ENCODE measurements at regions not wholly inside any gene's neighbourhood (a gene's known extent, or its start where the extent isn't known, plus 50 kb on each side); places are given as distances from the start of the nearest gene placed in this dataset.

- Histone ChIP-seq H3K27me3 (ENCODE audit: control insufficient read depth in 2 of 2, insufficient read depth in 2 of 2, low read length in 2 of 2) (no peaks in the 10 kb centered on the region), H3K9me3 (replicated peaks in 1 of 2; ENCODE audit: control insufficient read depth in 1 of 2, insufficient read depth in 1 of 2, low read length in 2 of 2) (peaks cover 9 to 13% of the 10 kb centered on the region in 2 donors), H3K27ac (ENCODE audit: low read depth in 1 of 2, low read length in 2 of 2) (no peak overlapping the region), H3K4me3 (replicated peaks in 1 of 3; ENCODE audit: low read depth in 2 of 3, low read length in 3 of 3) (no peak overlapping the region), H3K4me2 (replicated peaks; ENCODE audit: extremely low read depth, low read length, poor library complexity, severe bottlenecking) (no peak overlapping the region), H4K20me1 (ENCODE audit: insufficient read depth, low read length) (no peaks in the 10 kb centered on the region), H3K79me2 (ENCODE audit: insufficient read depth, low read length) (no peaks in the 10 kb centered on the region), H3K36me3 (replicated peaks in 1 of 2; ENCODE audit: control insufficient read depth in 1 of 2, insufficient read depth in 2 of 2, low read length in 2 of 2) (no peaks in the 10 kb centered on the region), H3K9ac (ENCODE audit: insufficient read depth, low read length, poor library complexity, severe bottlenecking) (no peak overlapping the region), H3K4me1 (ENCODE audit: control insufficient read depth in 1 of 2, insufficient read depth in 2 of 2, low read length in 2 of 2) (no peaks in the 10 kb centered on the region), H2AFZ (ENCODE audit: insufficient read depth, low read depth, low read length, poor library complexity, severe bottlenecking) (no peak overlapping the region)
- no CpG with 5 or more reads among the region's 1 CpG for WGBS (ENCODE audit: insufficient coverage)
- Mint-ChIP-seq H3K4me3 (no peak overlapping the region), H3K4me1 (no peaks in the 10 kb centered on the region), H3K27me3 (ENCODE audit: low read depth in 3 of 3) (peaks cover 0 to 3% (median 0%) of the 10 kb centered on the region in 3 donors), H3K27ac (no peak overlapping the region), H3K36me3 (no peaks in the 10 kb centered on the region), H3K9me3 (peaks cover 3 to 12% (median 9%) of the 10 kb centered on the region in 7 donors)
- no peak for DNase-seq
- intact Hi-C loops (cut with micrococcal nuclease): no loop called here
- no peak for TF ChIP-seq CTCF (IDR thresholded peaks at IDR 0.05)
Measured at GRCh38 chr14:85115921-85116320, 414.0 kb upstream of the FLRT2 start.

- H3K27ac ChIP-seq (ENCODE audit: low read depth in 1 of 2, low read length in 2 of 2): no peak overlapping the region
- no peak overlapping the region for H2AFZ ChIP-seq (ENCODE audit: insufficient read depth, low read depth, low read length, poor library complexity, severe bottlenecking)
- H3K9ac ChIP-seq (ENCODE audit: insufficient read depth, low read length, poor library complexity, severe bottlenecking): no peak overlapping the region
- no peaks in the 10 kb centered on the region for H3K36me3 ChIP-seq (replicated peaks in 1 of 2; ENCODE audit: control insufficient read depth in 1 of 2, insufficient read depth in 2 of 2, low read length in 2 of 2)
- H3K9me3 Mint-ChIP-seq: peaks cover 0 to 7% (median 4%) of the 10 kb centered on the region in 7 donors
- no peaks in the 10 kb centered on the region for H3K36me3 Mint-ChIP-seq
- no peak overlapping the region for H3K4me2 ChIP-seq (replicated peaks; ENCODE audit: extremely low read depth, low read length, poor library complexity, severe bottlenecking)
- H3K27ac Mint-ChIP-seq: no peak overlapping the region
- WGBS (ENCODE audit: insufficient coverage): 93% methylated on average over 3 of the region's 5 CpGs
- no peaks in the 10 kb centered on the region for H3K27me3 ChIP-seq (ENCODE audit: control insufficient read depth in 2 of 2, insufficient read depth in 2 of 2, low read length in 2 of 2)
- peaks cover 0 to 1% (median 0%) of the 10 kb centered on the region in 3 donors for H3K27me3 Mint-ChIP-seq (ENCODE audit: low read depth in 3 of 3)
- no peaks in the 10 kb centered on the region for H3K79me2 ChIP-seq (ENCODE audit: insufficient read depth, low read length)
- no peak overlapping the region for H3K4me3 ChIP-seq (replicated peaks in 1 of 3; ENCODE audit: low read depth in 2 of 3, low read length in 3 of 3)
- H3K4me1 ChIP-seq (ENCODE audit: control insufficient read depth in 1 of 2, insufficient read depth in 2 of 2, low read length in 2 of 2): no peaks in the 10 kb centered on the region
- H3K4me1 Mint-ChIP-seq: no peaks in the 10 kb centered on the region
- TF ChIP-seq CTCF (IDR thresholded peaks at IDR 0.05): no peak
- H3K4me3 Mint-ChIP-seq: no peak overlapping the region
- peaks cover under 1% of the 10 kb centered on the region in 2 donors for H3K9me3 ChIP-seq (replicated peaks in 1 of 2; ENCODE audit: control insufficient read depth in 1 of 2, insufficient read depth in 1 of 2, low read length in 2 of 2)
- no peaks in the 10 kb centered on the region for H4K20me1 ChIP-seq (ENCODE audit: insufficient read depth, low read length)
- no peak for DNase-seq
- intact Hi-C loops (cut with micrococcal nuclease): no loop called here
Measured at GRCh38 chr14:85118274-85118673, 411.7 kb upstream of the FLRT2 start.

All from CD14-positive monocyte (primary cell).